OCI-LY7 (cell line): ENCODE measurements at regions not wholly inside any gene's neighbourhood (a gene's known extent, or its start where the extent isn't known, plus 50 kb on each side); places are given as distances from the start of the nearest gene placed in this dataset.

ENCODE experiments used
- EZH2phosphoT487 ChIP-seq: fragments of 200-600 bp; sonication (generic); IDR thresholded peaks from 2 replicates; pipeline ENCODE4 v1.6.1; 2018; ENCODE audit warnings: low read depth, borderline replicate concordance, mild to moderate bottlenecking, mixed run types, antibody characterized with exemption, low read length, moderate library complexity, mixed read lengths
- TF ChIP-seq, protein P1 (sequence below): fragments of 200-600 bp; sonication (generic); conservative IDR thresholded peaks from 2 replicates; pipeline ENCODE4 v1.5.1; 2014; ENCODE audit warnings: mild to moderate bottlenecking, antibody characterized with exemption, low read length, moderate library complexity, mixed read lengths

DNA sequence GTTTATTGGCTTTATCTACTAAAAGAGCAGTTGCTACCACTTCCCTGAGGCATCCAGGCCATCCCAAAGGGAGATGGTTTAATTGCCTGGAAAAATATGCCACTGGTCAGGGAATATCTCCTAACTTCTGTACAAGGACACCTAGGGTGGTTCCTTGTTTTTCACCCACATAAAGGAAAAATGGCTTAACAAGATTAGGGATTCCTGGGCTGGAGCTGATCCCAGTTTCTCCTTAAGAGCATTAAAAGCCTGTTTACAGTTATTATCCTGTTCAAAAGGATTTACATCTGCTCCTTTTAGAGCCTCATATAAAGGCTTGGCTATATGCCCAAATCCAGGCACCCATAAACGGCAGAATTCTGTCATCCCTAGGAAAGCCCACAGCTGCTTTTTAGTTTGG, 70.2 kb upstream of the WNT7A start:
- TF ChIP-seq, protein P1, sequence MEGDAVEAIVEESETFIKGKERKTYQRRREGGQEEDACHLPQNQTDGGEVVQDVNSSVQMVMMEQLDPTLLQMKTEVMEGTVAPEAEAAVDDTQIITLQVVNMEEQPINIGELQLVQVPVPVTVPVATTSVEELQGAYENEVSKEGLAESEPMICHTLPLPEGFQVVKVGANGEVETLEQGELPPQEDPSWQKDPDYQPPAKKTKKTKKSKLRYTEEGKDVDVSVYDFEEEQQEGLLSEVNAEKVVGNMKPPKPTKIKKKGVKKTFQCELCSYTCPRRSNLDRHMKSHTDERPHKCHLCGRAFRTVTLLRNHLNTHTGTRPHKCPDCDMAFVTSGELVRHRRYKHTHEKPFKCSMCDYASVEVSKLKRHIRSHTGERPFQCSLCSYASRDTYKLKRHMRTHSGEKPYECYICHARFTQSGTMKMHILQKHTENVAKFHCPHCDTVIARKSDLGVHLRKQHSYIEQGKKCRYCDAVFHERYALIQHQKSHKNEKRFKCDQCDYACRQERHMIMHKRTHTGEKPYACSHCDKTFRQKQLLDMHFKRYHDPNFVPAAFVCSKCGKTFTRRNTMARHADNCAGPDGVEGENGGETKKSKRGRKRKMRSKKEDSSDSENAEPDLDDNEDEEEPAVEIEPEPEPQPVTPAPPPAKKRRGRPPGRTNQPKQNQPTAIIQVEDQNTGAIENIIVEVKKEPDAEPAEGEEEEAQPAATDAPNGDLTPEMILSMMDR: no peak
- TF ChIP-seq EZH2phosphoT487: no peak
